ENCODE measurements at regions not wholly inside any gene's neighbourhood (a gene's known extent, or its start where the extent isn't known, plus 50 kb on each side); places are given as distances from the start of the nearest gene placed in this dataset.

DNA sequence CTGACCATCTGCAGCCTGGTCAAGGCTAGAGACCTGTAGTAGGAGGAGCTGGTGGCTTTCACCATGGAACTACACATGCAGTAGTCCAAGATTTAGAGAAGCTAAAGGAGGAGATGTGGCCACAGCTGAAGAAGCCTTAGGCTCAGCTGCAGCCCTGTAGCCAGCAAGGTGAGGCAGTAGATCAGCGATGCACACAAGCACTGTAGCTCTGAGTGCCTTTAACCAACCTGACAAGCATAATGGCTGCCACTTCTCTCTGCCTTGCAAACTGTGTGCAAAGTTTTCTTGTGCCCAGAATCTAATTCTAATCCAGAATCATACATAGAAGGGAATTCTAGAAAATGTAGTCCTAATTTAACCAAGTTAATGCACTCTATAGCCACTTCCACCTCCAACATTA is 159.0 kb upstream of the ARID2 start:
- CTCF ChIA-PET = interaction anchor here (1.7 kb wide), 1 partner anchor 36 kb away, joined by 4 read pairs; no protein-coding TSS in a partner anchor
- H3K36me3 ChIP-seq (replicated peaks in 1 of 2; ENCODE audit: control insufficient read depth in 1 of 2, insufficient read depth in 2 of 2, low read length in 1 of 2) = no peaks in the 10 kb centered on the region

DNA sequence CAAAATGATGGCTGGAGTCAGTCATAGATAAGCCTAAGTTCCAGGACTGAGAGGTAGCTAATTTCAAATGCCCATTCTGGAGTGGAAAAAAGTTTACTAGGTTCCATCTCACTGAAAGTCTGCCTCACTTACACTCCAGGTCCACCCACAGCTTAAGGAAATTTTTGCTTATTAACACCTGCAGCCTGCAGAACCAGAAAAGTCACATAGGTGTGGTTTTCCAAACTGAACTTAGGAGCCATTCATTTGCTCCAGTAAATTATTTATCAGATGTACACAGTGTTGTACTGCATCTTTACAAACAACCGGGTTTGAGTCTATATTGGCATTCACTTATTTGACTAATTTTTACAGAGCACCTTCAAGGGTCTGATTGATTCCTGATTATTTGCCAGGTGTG is 157.4 kb upstream of the ARID2 start:
- ChIA-PET POLR2A (no interaction called here), CTCF (no interaction called here)
- H2AFZ ChIP-seq (ENCODE audit: low read depth) = no peak overlapping the region
- no peaks in the 10 kb centered on the region for H3F3A ChIP-seq (replicated peaks; ENCODE audit: insufficient read depth)
- no peaks in the 10 kb centered on the region for H3K9me2 ChIP-seq
- no peaks in the 10 kb centered on the region; the same call in 1 of the 2 replicates for H3K27me3 ChIP-seq (ENCODE audit: insufficient read depth)
- no peak overlapping the region for H3K4me3 ChIP-seq (ENCODE audit: low read depth in 2 of 2, low read length in 1 of 2)
- H3K27ac ChIP-seq (ENCODE audit: low read depth in 2 of 2, low read length in 1 of 2) = no peak overlapping the region
- 43% methylated on average over 1 of the region's 1 CpG for WGBS (ENCODE audit: low lambda C conversion rate)
- H3K9ac ChIP-seq = no peak overlapping the region
- TF ChIP-seq EZH2phosphoT487 (IDR thresholded peaks at IDR 0.05; ENCODE audit: borderline replicate concordance, low read depth) (no peak), CHD2 (IDR thresholded peaks at IDR 0.05; ENCODE audit: low read length, partially characterized antibody) (no peak), ELF1 (IDR thresholded peaks at IDR 0.05) (no peak), GABPA (IDR thresholded peaks at IDR 0.05; ENCODE audit: low read depth) (no peak), SIN3A (IDR thresholded peaks at IDR 0.05; ENCODE audit: borderline replicate concordance, low read depth, low read length) (no peak), JUND (IDR thresholded peaks at IDR 0.05) (no peak), YY1 (IDR thresholded peaks at IDR 0.05; ENCODE audit: low read depth) (no peak), TEAD4 (IDR thresholded peaks at IDR 0.05; ENCODE audit: borderline replicate concordance, insufficient read depth) (no peak), SMC3 (IDR thresholded peaks at IDR 0.05; ENCODE audit: low read depth, low read length) (no peak), TAF1 (IDR thresholded peaks at IDR 0.05; ENCODE audit: borderline replicate concordance, low read depth, low read length) (no peak)
- TF ChIP-seq, protein P1, sequence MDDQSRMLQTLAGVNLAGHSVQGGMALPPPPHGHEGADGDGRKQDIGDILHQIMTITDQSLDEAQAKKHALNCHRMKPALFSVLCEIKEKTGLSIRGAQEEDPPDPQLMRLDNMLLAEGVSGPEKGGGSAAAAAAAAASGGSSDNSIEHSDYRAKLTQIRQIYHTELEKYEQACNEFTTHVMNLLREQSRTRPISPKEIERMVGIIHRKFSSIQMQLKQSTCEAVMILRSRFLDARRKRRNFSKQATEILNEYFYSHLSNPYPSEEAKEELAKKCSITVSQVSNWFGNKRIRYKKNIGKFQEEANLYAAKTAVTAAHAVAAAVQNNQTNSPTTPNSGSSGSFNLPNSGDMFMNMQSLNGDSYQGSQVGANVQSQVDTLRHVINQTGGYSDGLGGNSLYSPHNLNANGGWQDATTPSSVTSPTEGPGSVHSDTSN (IDR thresholded peaks at IDR 0.05) = no peak
- TF ChIP-seq, protein P2, sequence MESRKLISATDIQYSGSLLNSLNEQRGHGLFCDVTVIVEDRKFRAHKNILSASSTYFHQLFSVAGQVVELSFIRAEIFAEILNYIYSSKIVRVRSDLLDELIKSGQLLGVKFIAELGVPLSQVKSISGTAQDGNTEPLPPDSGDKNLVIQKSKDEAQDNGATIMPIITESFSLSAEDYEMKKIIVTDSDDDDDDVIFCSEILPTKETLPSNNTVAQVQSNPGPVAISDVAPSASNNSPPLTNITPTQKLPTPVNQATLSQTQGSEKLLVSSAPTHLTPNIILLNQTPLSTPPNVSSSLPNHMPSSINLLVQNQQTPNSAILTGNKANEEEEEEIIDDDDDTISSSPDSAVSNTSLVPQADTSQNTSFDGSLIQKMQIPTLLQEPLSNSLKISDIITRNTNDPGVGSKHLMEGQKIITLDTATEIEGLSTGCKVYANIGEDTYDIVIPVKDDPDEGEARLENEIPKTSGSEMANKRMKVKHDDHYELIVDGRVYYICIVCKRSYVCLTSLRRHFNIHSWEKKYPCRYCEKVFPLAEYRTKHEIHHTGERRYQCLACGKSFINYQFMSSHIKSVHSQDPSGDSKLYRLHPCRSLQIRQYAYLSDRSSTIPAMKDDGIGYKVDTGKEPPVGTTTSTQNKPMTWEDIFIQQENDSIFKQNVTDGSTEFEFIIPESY (IDR thresholded peaks at IDR 0.05; ENCODE audit: borderline replicate concordance, low read depth) = no peak
- TF ChIP-seq, protein P3, sequence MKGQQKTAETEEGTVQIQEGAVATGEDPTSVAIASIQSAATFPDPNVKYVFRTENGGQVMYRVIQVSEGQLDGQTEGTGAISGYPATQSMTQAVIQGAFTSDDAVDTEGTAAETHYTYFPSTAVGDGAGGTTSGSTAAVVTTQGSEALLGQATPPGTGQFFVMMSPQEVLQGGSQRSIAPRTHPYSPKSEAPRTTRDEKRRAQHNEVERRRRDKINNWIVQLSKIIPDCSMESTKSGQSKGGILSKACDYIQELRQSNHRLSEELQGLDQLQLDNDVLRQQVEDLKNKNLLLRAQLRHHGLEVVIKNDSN (IDR thresholded peaks at IDR 0.05; ENCODE audit: borderline replicate concordance, low read depth) = no peak
- TF ChIP-seq, protein P4, sequence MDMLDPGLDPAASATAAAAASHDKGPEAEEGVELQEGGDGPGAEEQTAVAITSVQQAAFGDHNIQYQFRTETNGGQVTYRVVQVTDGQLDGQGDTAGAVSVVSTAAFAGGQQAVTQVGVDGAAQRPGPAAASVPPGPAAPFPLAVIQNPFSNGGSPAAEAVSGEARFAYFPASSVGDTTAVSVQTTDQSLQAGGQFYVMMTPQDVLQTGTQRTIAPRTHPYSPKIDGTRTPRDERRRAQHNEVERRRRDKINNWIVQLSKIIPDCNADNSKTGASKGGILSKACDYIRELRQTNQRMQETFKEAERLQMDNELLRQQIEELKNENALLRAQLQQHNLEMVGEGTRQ (IDR thresholded peaks at IDR 0.05; ENCODE audit: borderline replicate concordance, low read depth, low read length) = no peak
- TF ChIP-seq, protein P5, sequence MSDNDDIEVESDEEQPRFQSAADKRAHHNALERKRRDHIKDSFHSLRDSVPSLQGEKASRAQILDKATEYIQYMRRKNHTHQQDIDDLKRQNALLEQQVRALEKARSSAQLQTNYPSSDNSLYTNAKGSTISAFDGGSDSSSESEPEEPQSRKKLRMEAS (IDR thresholded peaks at IDR 0.05; ENCODE audit: low read depth) = no peak
- H3K79me2 ChIP-seq (ENCODE audit: insufficient read depth) = no peaks in the 10 kb centered on the region
- no peak for DNase-seq
- no peaks in the 10 kb centered on the region for H3K36me3 ChIP-seq (replicated peaks in 1 of 2; ENCODE audit: control insufficient read depth in 1 of 2, insufficient read depth in 2 of 2, low read length in 1 of 2)
- H3K4me1 ChIP-seq (ENCODE audit: control insufficient read depth in 1 of 2, insufficient read depth in 2 of 2, low read depth in 1 of 2, low read length in 1 of 2) = no peaks in the 10 kb centered on the region; a peak in 1 of 4 replicates
- no peaks in the 10 kb centered on the region for H4K20me1 ChIP-seq (ENCODE audit: insufficient read depth)
- H3K4me2 ChIP-seq = no peak overlapping the region
- H3K9me3 ChIP-seq = no peaks in the 10 kb centered on the region

More for the DNA sequence above, 159.0 kb upstream of the ARID2 start:
- Histone ChIP-seq H2AFZ (ENCODE audit: low read depth) (no peak overlapping the region), H3K79me2 (ENCODE audit: insufficient read depth) (no peaks in the 10 kb centered on the region), H3K9me3 (no peaks in the 10 kb centered on the region), H3K4me1 (ENCODE audit: control insufficient read depth in 1 of 2, insufficient read depth in 2 of 2, low read depth in 1 of 2, low read length in 1 of 2) (no peaks in the 10 kb centered on the region; a peak in 1 of 4 replicates), H3K4me3 (ENCODE audit: low read depth in 2 of 2, low read length in 1 of 2) (no peak overlapping the region), H3K4me2 (no peak overlapping the region), H3K27me3 (ENCODE audit: insufficient read depth) (no peaks in the 10 kb centered on the region; the same call in 1 of the 2 replicates), H3K9me2 (no peaks in the 10 kb centered on the region), H3K27ac (ENCODE audit: low read depth in 2 of 2, low read length in 1 of 2) (no peak overlapping the region), H3K9ac (no peak overlapping the region), H4K20me1 (ENCODE audit: insufficient read depth) (no peaks in the 10 kb centered on the region), H3F3A (replicated peaks; ENCODE audit: insufficient read depth) (no peaks in the 10 kb centered on the region)
- WGBS (ENCODE audit: low lambda C conversion rate) = 60% methylated on average over 1 of the region's 1 CpG
- POLR2A ChIA-PET = no interaction called here
- no peak for TF ChIP-seq GABPA (IDR thresholded peaks at IDR 0.05; ENCODE audit: low read depth)
- no peak for TF ChIP-seq SIN3A (IDR thresholded peaks at IDR 0.05; ENCODE audit: borderline replicate concordance, low read depth, low read length)
- TF ChIP-seq FOSL2 (IDR thresholded peaks at IDR 0.05; ENCODE audit: borderline replicate concordance, low read depth) = no peak
- no peak for TF ChIP-seq NFIC (IDR thresholded peaks at IDR 0.05; ENCODE audit: borderline replicate concordance)
- no peak for TF ChIP-seq EZH2phosphoT487 (IDR thresholded peaks at IDR 0.05; ENCODE audit: borderline replicate concordance, low read depth)
- TF ChIP-seq, protein P1 (IDR thresholded peaks at IDR 0.05) = no peak
- TF ChIP-seq, protein P6, sequence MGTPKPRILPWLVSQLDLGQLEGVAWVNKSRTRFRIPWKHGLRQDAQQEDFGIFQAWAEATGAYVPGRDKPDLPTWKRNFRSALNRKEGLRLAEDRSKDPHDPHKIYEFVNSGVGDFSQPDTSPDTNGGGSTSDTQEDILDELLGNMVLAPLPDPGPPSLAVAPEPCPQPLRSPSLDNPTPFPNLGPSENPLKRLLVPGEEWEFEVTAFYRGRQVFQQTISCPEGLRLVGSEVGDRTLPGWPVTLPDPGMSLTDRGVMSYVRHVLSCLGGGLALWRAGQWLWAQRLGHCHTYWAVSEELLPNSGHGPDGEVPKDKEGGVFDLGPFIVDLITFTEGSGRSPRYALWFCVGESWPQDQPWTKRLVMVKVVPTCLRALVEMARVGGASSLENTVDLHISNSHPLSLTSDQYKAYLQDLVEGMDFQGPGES (IDR thresholded peaks at IDR 0.05; ENCODE audit: low read depth, low read length) = no peak
- no peak for TF ChIP-seq TAF1 (IDR thresholded peaks at IDR 0.05; ENCODE audit: borderline replicate concordance, low read depth, low read length)
- TF ChIP-seq RCOR1 (IDR thresholded peaks at IDR 0.05; ENCODE audit: low read length) = no peak
- no peak for TF ChIP-seq RFX5 (IDR thresholded peaks at IDR 0.05; ENCODE audit: low read length)
- TF ChIP-seq RAD21 (IDR thresholded peaks at IDR 0.05; ENCODE audit: low read length) = no peak
- DNase-seq = no peak

All from SK-N-SH (cell line).